Ovary (tissue), 3 donors: ENCODE measurements at regions not wholly inside any gene's neighbourhood (a gene's known extent, or its start where the extent isn't known, plus 50 kb on each side); places are given as distances from the start of the nearest gene placed in this dataset.

Source experiments
- EP300 ChIP-seq: sonication (generic); formaldehyde crosslinking; IDR thresholded peaks from one replicate; pipeline ENCODE4 v1.6.1; 2017; ENCODE audit warnings: antibody characterized with exemption
- POLR2A ChIP-seq: fragments of 450-650 bp; IDR thresholded peaks from one replicate; pipeline ENCODE4 v1.6.1; 2017; ENCODE audit warnings: antibody characterized with exemption, mild to moderate bottlenecking, moderate library complexity
- TF ChIP-seq, protein P1 (sequence below), 3 donors: fragments of 450-650 bp in 2 of 3; fragments of 200-600 bp in 1 of 3; IDR thresholded peaks; one replicate each; pipeline versions ENCODE4 v1.5.1 to v1.8.0; 2016 to 2022; ENCODE audit warnings: antibody characterized with exemption in 3 of 3, mild to moderate bottlenecking in 1 of 3
- donor health status: DM: no; HTN: no; CAD: no.

DNA sequence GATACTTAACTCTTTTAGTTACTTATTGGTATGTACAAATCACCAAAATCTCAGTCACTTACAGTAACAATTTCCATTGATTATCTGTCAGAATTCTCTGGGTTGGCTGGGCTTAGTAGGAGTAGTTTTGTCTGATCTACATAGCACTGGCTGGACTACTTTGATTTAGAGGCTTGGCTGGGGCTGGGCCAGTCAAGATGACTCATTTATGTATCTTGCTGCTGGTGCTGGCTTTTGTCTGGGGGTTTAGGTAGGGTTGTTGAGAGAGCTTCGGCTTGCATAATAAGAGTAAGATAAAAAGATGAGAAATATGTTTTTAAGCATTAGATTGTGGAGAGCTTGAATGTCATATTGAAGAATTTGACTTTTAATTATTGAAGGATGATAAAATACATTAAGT lies 1093.7 kb downstream of the SLC6A15 start:
- TF ChIP-seq, protein P1, sequence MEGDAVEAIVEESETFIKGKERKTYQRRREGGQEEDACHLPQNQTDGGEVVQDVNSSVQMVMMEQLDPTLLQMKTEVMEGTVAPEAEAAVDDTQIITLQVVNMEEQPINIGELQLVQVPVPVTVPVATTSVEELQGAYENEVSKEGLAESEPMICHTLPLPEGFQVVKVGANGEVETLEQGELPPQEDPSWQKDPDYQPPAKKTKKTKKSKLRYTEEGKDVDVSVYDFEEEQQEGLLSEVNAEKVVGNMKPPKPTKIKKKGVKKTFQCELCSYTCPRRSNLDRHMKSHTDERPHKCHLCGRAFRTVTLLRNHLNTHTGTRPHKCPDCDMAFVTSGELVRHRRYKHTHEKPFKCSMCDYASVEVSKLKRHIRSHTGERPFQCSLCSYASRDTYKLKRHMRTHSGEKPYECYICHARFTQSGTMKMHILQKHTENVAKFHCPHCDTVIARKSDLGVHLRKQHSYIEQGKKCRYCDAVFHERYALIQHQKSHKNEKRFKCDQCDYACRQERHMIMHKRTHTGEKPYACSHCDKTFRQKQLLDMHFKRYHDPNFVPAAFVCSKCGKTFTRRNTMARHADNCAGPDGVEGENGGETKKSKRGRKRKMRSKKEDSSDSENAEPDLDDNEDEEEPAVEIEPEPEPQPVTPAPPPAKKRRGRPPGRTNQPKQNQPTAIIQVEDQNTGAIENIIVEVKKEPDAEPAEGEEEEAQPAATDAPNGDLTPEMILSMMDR (IDR thresholded peaks at IDR 0.05): no peak
- TF ChIP-seq POLR2A: no peak
- no peak for TF ChIP-seq EP300
